OCI-LY1 (cell line): ENCODE measurements at regions not wholly inside any gene's neighbourhood (a gene's known extent, or its start where the extent isn't known, plus 50 kb on each side); places are given as distances from the start of the nearest gene placed in this dataset.

Experiments used
- H2AFZ ChIP-seq: fragments of 200-600 bp; sonication (generic), shearing (Covaris generic); 2 replicates; pipeline ENCODE4 v1.6.0; 2014; ENCODE audit warnings: antibody characterized with exemption, mild to moderate bottlenecking, low read length
- H3F3A ChIP-seq: fragments of 200-600 bp; sonication (generic), shearing (Covaris generic); 2 replicates; pipeline ENCODE4 v1.6.0; 2014; ENCODE audit warnings: mild to moderate bottlenecking, antibody characterized with exemption, low read length, moderate library complexity; ENCODE audit not compliant: insufficient read depth
- H3K27ac ChIP-seq: fragments of 200-600 bp; sonication (generic); 2 replicates; pipeline ENCODE4 v1.5.1; 2014; ENCODE audit warnings: low read length, mixed run types, mild to moderate bottlenecking, low read depth; ENCODE audit not compliant: poor library complexity, severe bottlenecking
- H3K27me3 ChIP-seq: fragments of 200-600 bp; sonication (generic); 2 replicates; pipeline ENCODE4 v1.6.0; 2014; ENCODE audit warnings: antibody characterized with exemption, mild to moderate bottlenecking, low read length, moderate library complexity; ENCODE audit not compliant: insufficient read depth
- H3K36me3 ChIP-seq: fragments of 200-600 bp; sonication (generic); 2 replicates; pipeline ENCODE4 v1.6.1; 2014; ENCODE audit warnings: mild to moderate bottlenecking, antibody characterized with exemption, low read length, moderate library complexity, mixed read lengths; ENCODE audit not compliant: insufficient read depth
- H3K4me1 ChIP-seq: fragments of 200-600 bp; sonication (generic); 2 replicates; pipeline ENCODE4 v1.5.1; 2014; ENCODE audit warnings: mild to moderate bottlenecking, low read length, moderate library complexity; ENCODE audit not compliant: insufficient read depth, severe bottlenecking
- H3K4me2 ChIP-seq: fragments of 200-600 bp; sonication (generic), shearing (Covaris generic); 2 replicates; pipeline ENCODE4 v1.6.1; 2014; ENCODE audit warnings: low read length
- H3K4me3 ChIP-seq: fragments of 200-600 bp; sonication (generic); 2 replicates; pipeline ENCODE4 v1.5.1; 2014; ENCODE audit warnings: low read length, low read depth, mild to moderate bottlenecking, mixed read lengths; ENCODE audit not compliant: poor library complexity, severe bottlenecking
- H3K79me2 ChIP-seq: fragments of 200-600 bp; shearing (Covaris generic); 2 replicates; pipeline ENCODE4 v1.6.1; 2016; ENCODE audit warnings: mixed run types, low read length, mixed read lengths; ENCODE audit not compliant: insufficient read depth
- H3K9ac ChIP-seq: fragments of 200-600 bp; sonication (generic), shearing (Covaris generic); 2 replicates; pipeline ENCODE4 v1.6.1; 2014; ENCODE audit warnings: mild to moderate bottlenecking, low read length, mixed read lengths
- H3K9me2 ChIP-seq: fragments of 200-600 bp; sonication (generic), shearing (Covaris generic); 2 replicates; pipeline ENCODE4 v1.6.1; 2014; ENCODE audit warnings: low read depth, mild to moderate bottlenecking, low read length, mixed read lengths
- H3K9me3 ChIP-seq: fragments of 200-600 bp; shearing (Covaris generic); 2 replicates; pipeline ENCODE4 v1.6.1; 2014; ENCODE audit warnings: low read length, mixed read lengths
- H4K20me1 ChIP-seq: fragments of 200-600 bp; sonication (generic), shearing (Covaris generic); 2 replicates; pipeline ENCODE4 v1.6.0; 2016; ENCODE audit warnings: mild to moderate bottlenecking, low read length; ENCODE audit not compliant: insufficient read depth
- CTCF ChIP-seq: fragments of 200-600 bp; sonication (generic), shearing (Covaris generic); IDR thresholded peaks from 2 replicates; pipeline ENCODE4 v1.5.1; 2017; ENCODE audit warnings: mild to moderate bottlenecking, antibody characterized with exemption, low read length, moderate library complexity, mixed read lengths
- EZH2 ChIP-seq: fragments of 200-600 bp; sonication (generic), shearing (Covaris generic); IDR thresholded peaks from 2 replicates; pipeline ENCODE4 v1.8.0; 2017; ENCODE audit warnings: borderline replicate concordance, mixed run types, mild to moderate bottlenecking, antibody characterized with exemption, low read length, moderate library complexity, mixed read lengths

- no peaks in the 10 kb centered on the region for H3K27me3 ChIP-seq
- H3K4me3 ChIP-seq: no peak overlapping the region
- no peaks in the 10 kb centered on the region for H3K36me3 ChIP-seq
- H3K4me1 ChIP-seq: no peaks in the 10 kb centered on the region
- no peaks in the 10 kb centered on the region for H3K9me2 ChIP-seq
- H2AFZ ChIP-seq: no peak overlapping the region
- H3K9me3 ChIP-seq: no peaks in the 10 kb centered on the region
- no peaks in the 10 kb centered on the region for H3K79me2 ChIP-seq
- no peaks in the 10 kb centered on the region for H4K20me1 ChIP-seq
- TF ChIP-seq CTCF (no peak), EZH2 (no peak)
- no peak overlapping the region for H3K9ac ChIP-seq
- H3F3A ChIP-seq: no peaks in the 10 kb centered on the region
- no peak overlapping the region for H3K27ac ChIP-seq
- H3K4me2 ChIP-seq: no peak overlapping the region
Observed at GRCh38 chr10:90997670-90998069, 76.8 kb upstream of the ANKRD1 start.

GRCh38 chr10:90998733-90999511, 78.0 kb upstream of the ANKRD1 start:
- Histone ChIP-seq H3K36me3 (no peaks in the 10 kb centered on the region), H3F3A (no peaks in the 10 kb centered on the region), H2AFZ (no peak overlapping the region), H3K9me3 (no peaks in the 10 kb centered on the region), H3K9me2 (no peaks in the 10 kb centered on the region), H3K27me3 (no peaks in the 10 kb centered on the region), H3K4me2 (no peak overlapping the region), H3K4me1 (no peaks in the 10 kb centered on the region), H3K9ac (no peak overlapping the region), H3K79me2 (no peaks in the 10 kb centered on the region), H4K20me1 (no peaks in the 10 kb centered on the region), H3K27ac (no peak overlapping the region), H3K4me3 (no peak overlapping the region)
- TF ChIP-seq EZH2 (no peak), CTCF (no peak)

- no peaks in the 10 kb centered on the region for H3F3A ChIP-seq
- no peak overlapping the region for H2AFZ ChIP-seq
- H3K4me2 ChIP-seq: no peak overlapping the region
- H4K20me1 ChIP-seq: no peaks in the 10 kb centered on the region
- no peak overlapping the region for H3K4me3 ChIP-seq
- no peaks in the 10 kb centered on the region for H3K4me1 ChIP-seq
- no peak overlapping the region for H3K27ac ChIP-seq
- no peaks in the 10 kb centered on the region for H3K9me3 ChIP-seq
- no peaks in the 10 kb centered on the region for H3K79me2 ChIP-seq
- H3K27me3 ChIP-seq: no peaks in the 10 kb centered on the region
- no peak overlapping the region for H3K9ac ChIP-seq
- no peaks in the 10 kb centered on the region for H3K9me2 ChIP-seq
- TF ChIP-seq CTCF: no peak
- H3K36me3 ChIP-seq: no peaks in the 10 kb centered on the region
Observed at GRCh38 chr10:90999512-91000172, 78.8 kb upstream of the ANKRD1 start.
